Liver (tissue), 8 donors: ENCODE measurements at regions not wholly inside any gene's neighbourhood (a gene's known extent, or its start where the extent isn't known, plus 50 kb on each side); places are given as distances from the start of the nearest gene placed in this dataset.

Experiments used
- DNase-seq: peaks from one replicate; pipeline ENCODE4 v3.0.0-alpha.2; 2017; ENCODE audit warnings: low spot score
- H3K27ac ChIP-seq, 2 donors: one replicate each; pipeline ENCODE4 v1.7.0; 2013; ENCODE audit warnings: inconsistent platforms in 2 of 2, low read length in 2 of 2, control low read depth in 1 of 2, low read depth in 1 of 2, mild to moderate bottlenecking in 1 of 2
- H3K27me3 ChIP-seq, 4 donors: one replicate each; pipeline versions ENCODE4 v1.6.1 to v1.7.0; 2013; ENCODE audit warnings: low read length in 3 of 4, inconsistent platforms in 1 of 4, mild to moderate bottlenecking in 1 of 4, moderate library complexity in 1 of 4; ENCODE audit not compliant: control insufficient read depth in 4 of 4, insufficient read depth in 4 of 4
- H3K36me3 ChIP-seq, 4 donors: one replicate each; pipeline versions ENCODE4 v1.6.1 to v1.7.0; 2013; ENCODE audit warnings: low read length in 3 of 4, mild to moderate bottlenecking in 3 of 4, low read depth in 1 of 4, moderate library complexity in 1 of 4; ENCODE audit not compliant: control insufficient read depth in 4 of 4, insufficient read depth in 3 of 4
- H3K4me1 ChIP-seq, 4 donors: one replicate each; pipeline versions ENCODE4 v1.6.1 to v1.7.0; 2013; ENCODE audit warnings: low read length in 3 of 4, mild to moderate bottlenecking in 3 of 4, moderate library complexity in 1 of 4; ENCODE audit not compliant: control insufficient read depth in 4 of 4, insufficient read depth in 4 of 4
- H3K4me3 ChIP-seq, 3 donors: one replicate each; pipeline versions ENCODE4 v1.6.1 to v1.7.0; 2013; ENCODE audit warnings: low read length in 3 of 3, control low read depth in 1 of 3, low read depth in 1 of 3, mild to moderate bottlenecking in 1 of 3
- H3K9ac ChIP-seq, 2 donors: one replicate each; pipeline ENCODE4 v1.7.0; 2013; ENCODE audit warnings: low read length in 2 of 2, mild to moderate bottlenecking in 2 of 2, moderate library complexity in 2 of 2, control low read depth in 1 of 2, low read depth in 1 of 2
- H3K9me3 ChIP-seq, 4 donors: one replicate each; pipeline versions ENCODE4 v1.6.1 to v1.7.0; 2013; ENCODE audit warnings: low read length in 3 of 4; ENCODE audit not compliant: control insufficient read depth in 4 of 4
- ATF3 ChIP-seq: IDR thresholded peaks from 2 replicates; pipeline ENCODE4 v1.6.1; 2016; ENCODE audit warnings: antibody characterized with exemption
- CTCF ChIP-seq: fragments of 150-350 bp; IDR thresholded peaks from 2 replicates; pipeline ENCODE4 v1.5.1; 2017; ENCODE audit warnings: improper control_type of control experiment, low read depth, low read length; ENCODE audit not compliant: missing input control
- EGR1 ChIP-seq, 2 donors: IDR thresholded peaks; 2 replicates each; pipeline ENCODE4 v1.6.1; 2016 to 2018; ENCODE audit warnings: antibody characterized with exemption in 2 of 2, low read depth in 2 of 2
- FOXA1 ChIP-seq: IDR thresholded peaks from 2 replicates; pipeline ENCODE4 v1.6.1; 2016; ENCODE audit warnings: antibody characterized with exemption
- FOXA2 ChIP-seq: IDR thresholded peaks from 2 replicates; pipeline ENCODE4 v1.6.1; 2016; ENCODE audit warnings: antibody characterized with exemption
- GABPA ChIP-seq, 2 donors: IDR thresholded peaks in 1 of 2; conservative IDR thresholded peaks in 1 of 2; 2 replicates each; pipeline ENCODE4 v1.6.1; 2016; ENCODE audit warnings: antibody characterized with exemption in 2 of 2, mild to moderate bottlenecking in 1 of 2, moderate library complexity in 1 of 2
- HNF4A ChIP-seq, 2 donors: conservative IDR thresholded peaks; 2 replicates each; pipeline ENCODE4 v1.6.1; 2016; ENCODE audit warnings: antibody characterized with exemption in 2 of 2, mild to moderate bottlenecking in 2 of 2
- HNF4G ChIP-seq: IDR thresholded peaks from 2 replicates; pipeline ENCODE4 v1.6.1; 2016; ENCODE audit warnings: antibody characterized with exemption
- JUND ChIP-seq, 2 donors: IDR thresholded peaks; 2 replicates each; pipeline ENCODE4 v1.6.1; 2016; ENCODE audit warnings: antibody characterized with exemption in 2 of 2
- MAX ChIP-seq: IDR thresholded peaks from 2 replicates; pipeline ENCODE4 v1.6.1; 2016; ENCODE audit warnings: antibody characterized with exemption
- NR2F2 ChIP-seq: IDR thresholded peaks from 2 replicates; pipeline ENCODE4 v1.6.1; 2016; ENCODE audit warnings: antibody characterized with exemption
- RAD21 ChIP-seq, 2 donors: IDR thresholded peaks; 2 replicates each; pipeline ENCODE4 v1.6.1; 2016; ENCODE audit warnings: antibody characterized with exemption in 2 of 2, mild to moderate bottlenecking in 2 of 2
- REST ChIP-seq: IDR thresholded peaks from 2 replicates; pipeline ENCODE4 v1.6.1; 2016; ENCODE audit warnings: antibody characterized with exemption, mild to moderate bottlenecking
- RXRA ChIP-seq, 2 donors: IDR thresholded peaks; 2 replicates each; pipeline ENCODE4 v1.6.1; 2017 to 2018; ENCODE audit warnings: antibody characterized with exemption in 2 of 2, mild to moderate bottlenecking in 1 of 2
- SP1 ChIP-seq: IDR thresholded peaks from 2 replicates; pipeline ENCODE4 v1.6.1; 2018; ENCODE audit warnings: antibody characterized with exemption, mild to moderate bottlenecking
- TAF1 ChIP-seq: conservative IDR thresholded peaks from 2 replicates; pipeline ENCODE4 v1.6.1; 2016; ENCODE audit warnings: antibody characterized with exemption, mild to moderate bottlenecking
- YY1 ChIP-seq: IDR thresholded peaks from 2 replicates; pipeline ENCODE4 v1.6.1; 2016; ENCODE audit warnings: antibody characterized with exemption, mild to moderate bottlenecking
- ZBTB33 ChIP-seq: IDR thresholded peaks from 2 replicates; pipeline ENCODE4 v1.6.1; 2016; ENCODE audit warnings: antibody characterized with exemption
- WGBS: extraction: QIAGEN DNeasy Blood & Tissue Kit; methylation state at CpG from one replicate; pipeline ENCODE4 v1.1.7; 2013; 5-methylcytosine and 5-hydroxymethylcytosine counted together
- donor health status: healthy.
- donor health status: healthy.
- donor health status: healthy.
- donor health status: healthy.
- donor health status: healthy.

- no peak for DNase-seq
- no peak overlapping the region for H3K9ac ChIP-seq
- H3K9me3 ChIP-seq, result no peaks in the 10 kb centered on the region
- WGBS, result 89% methylated on average over 7 of the region's 7 CpGs
- TF ChIP-seq ATF3 (no peak), SP1 (no peak), FOXA2 (no peak), CTCF (no peak), RAD21 (IDR thresholded peaks at IDR 0.05) (no peak), NR2F2 (no peak), FOXA1 (no peak), EGR1 (IDR thresholded peaks at IDR 0.05; ENCODE audit: low read depth in 2 of 2) (no peak), GABPA (IDR thresholded peaks at IDR 0.05 in 1 of 2, conservative IDR thresholded peaks at IDR 0.05 in 1 of 2) (no peak), YY1 (no peak), REST (no peak), JUND (IDR thresholded peaks at IDR 0.05) (no peak), HNF4A (conservative IDR thresholded peaks at IDR 0.05) (no peak), HNF4G (no peak), MAX (no peak), RXRA (IDR thresholded peaks at IDR 0.05) (no peak), ZBTB33 (no peak), TAF1 (no peak)
- H3K27me3 ChIP-seq, result no peaks in the 10 kb centered on the region
- no peak overlapping the region for H3K27ac ChIP-seq
- peaks cover 0 to 2% (median under 1%) of the 10 kb centered on the region in 4 donors for H3K4me1 ChIP-seq
- no peak overlapping the region for H3K4me3 ChIP-seq
- peaks cover 0 to 6% (median 3%) of the 10 kb centered on the region in 4 donors for H3K36me3 ChIP-seq
Observed at GRCh38 chr3:188979248-188979647, 192.5 kb upstream of the TPRG1 start.
